WTC11 (cell line): ENCODE measurements at regions not wholly inside any gene's neighbourhood (a gene's known extent, or its start where the extent isn't known, plus 50 kb on each side); places are given as distances from the start of the nearest gene placed in this dataset.

Experiments
- ATAC-seq: fragments of 200-7000 bp; cut with Tn5 transposase; 2 replicates; pipeline ENCODE4 v1.10.0; 2021; ENCODE audit warnings: mild to moderate bottlenecking, moderate library complexity
- CTCF ChIA-PET: fragments of 300-600 bp; sonication (Branson Sonifier 250); formaldehyde crosslinking; loops from one replicate; lab custom pipeline; 2021; ENCODE audit warnings: antibody characterized with exemption; lab: Charles Lee
- POLR2A ChIA-PET: fragments of 350-600 bp; sonication (Branson Sonifier 250); formaldehyde crosslinking; loops from one replicate; lab custom pipeline; 2021; ENCODE audit warnings: antibody characterized with exemption; lab: Charles Lee
- DNase-seq: peaks from one replicate; pipeline ENCODE4 v3.0.0; 2021; ENCODE audit warnings: low spot score
- H3K27ac Mint-ChIP-seq: 2 replicates; pipeline ENCODE4 v1.8.0; 2021; ENCODE audit warnings: mixed read lengths
- H3K27me3 Mint-ChIP-seq: 2 replicates; pipeline ENCODE4 v1.8.0; 2021; ENCODE audit warnings: low read depth, mild to moderate bottlenecking, moderate library complexity, mixed read lengths
- H3K36me3 Mint-ChIP-seq: 2 replicates; pipeline ENCODE4 v1.8.0; 2021; ENCODE audit warnings: mixed read lengths
- H3K4me1 Mint-ChIP-seq: 2 replicates; pipeline ENCODE4 v1.8.0; 2022; ENCODE audit warnings: mixed read lengths
- H3K4me3 Mint-ChIP-seq: 2 replicates; pipeline ENCODE4 v1.8.0; 2021; ENCODE audit warnings: mild to moderate bottlenecking, moderate library complexity, mixed read lengths
- H3K9me3 Mint-ChIP-seq: 2 replicates; pipeline ENCODE4 v1.8.0; 2021; ENCODE audit warnings: mixed read lengths
- ESRRA ChIP-seq: sonication (generic); formaldehyde crosslinking; IDR thresholded peaks from 2 replicates; pipeline ENCODE4 v1.8.1; 2022; ENCODE audit warnings: mild to moderate bottlenecking, missing genetic modification reagents, borderline replicate concordance
- FOXJ3 ChIP-seq: sonication (generic); formaldehyde crosslinking; IDR thresholded peaks from 2 replicates; pipeline ENCODE4 v1.9.0; 2021; ENCODE audit warnings: missing genetic modification reagents, mild to moderate bottlenecking, borderline replicate concordance
- HMGA2 ChIP-seq: fragments of 250-450 bp; sonication (Bioruptor Pico); IDR thresholded peaks from 2 replicates; pipeline ENCODE4 v1.4.0; 2021; ENCODE audit warnings: mild to moderate bottlenecking, moderate library complexity
- IRF2 ChIP-seq: sonication (generic); formaldehyde crosslinking; IDR thresholded peaks from 2 replicates; pipeline ENCODE4 v1.8.0; 2022; ENCODE audit warnings: low read depth, missing genetic modification reagents, borderline replicate concordance
- JUN ChIP-seq: sonication (generic); formaldehyde crosslinking; IDR thresholded peaks from 2 replicates; pipeline ENCODE4 v1.8.0; 2023; ENCODE audit warnings: mild to moderate bottlenecking, missing genetic modification reagents
- NFE2L1 ChIP-seq: sonication (generic); formaldehyde crosslinking; IDR thresholded peaks from 2 replicates; pipeline ENCODE4 v1.8.1; 2023; ENCODE audit warnings: missing genetic modification reagents
- NFYB ChIP-seq: sonication (generic); formaldehyde crosslinking; conservative IDR thresholded peaks from 2 replicates; pipeline ENCODE4 v1.8.0; 2022; ENCODE audit warnings: low read depth, missing genetic modification reagents
- SMAD3 ChIP-seq: sonication (generic); formaldehyde crosslinking; IDR thresholded peaks from 2 replicates; pipeline ENCODE4 v1.8.0; 2022; ENCODE audit warnings: missing genetic modification reagents, mild to moderate bottlenecking, borderline replicate concordance
- SP1 ChIP-seq: sonication (generic); formaldehyde crosslinking; conservative IDR thresholded peaks from 2 replicates; pipeline ENCODE4 v1.8.1; 2022; ENCODE audit warnings: missing genetic modification reagents
- TEAD1 ChIP-seq: sonication (generic); formaldehyde crosslinking; IDR thresholded peaks from 2 replicates; pipeline ENCODE4 v1.8.0; 2022; ENCODE audit warnings: mild to moderate bottlenecking, missing genetic modification reagents
- ZBTB21 ChIP-seq: sonication (generic); formaldehyde crosslinking; IDR thresholded peaks from 2 replicates; pipeline ENCODE4 v1.8.1; 2023; ENCODE audit warnings: mild to moderate bottlenecking, missing genetic modification reagents, borderline replicate concordance
- ZNF121 ChIP-seq: sonication (generic); formaldehyde crosslinking; IDR thresholded peaks from 2 replicates; pipeline ENCODE4 v1.8.0; 2023; ENCODE audit warnings: missing genetic modification reagents
- ZNF138 ChIP-seq: sonication (generic); formaldehyde crosslinking; conservative IDR thresholded peaks from 2 replicates; pipeline ENCODE4 v1.8.1; 2022; ENCODE audit warnings: mild to moderate bottlenecking, moderate library complexity, missing genetic modification reagents
- ZNF396 ChIP-seq: fragments of 250-450 bp; sonication (Bioruptor Pico); IDR thresholded peaks from 2 replicates; pipeline ENCODE4 v1.8.0; 2021; ENCODE audit warnings: mild to moderate bottlenecking, moderate library complexity, borderline replicate concordance
- ZNF416 ChIP-seq: fragments of 250-450 bp; sonication (Bioruptor Pico); IDR thresholded peaks from 2 replicates; pipeline ENCODE4 v1.9.0; 2021; ENCODE audit warnings: mild to moderate bottlenecking, inconsistent platforms
- TF ChIP-seq, protein P1 (sequence below): sonication (generic); formaldehyde crosslinking; IDR thresholded peaks from 2 replicates; pipeline ENCODE4 v1.8.1; 2023; ENCODE audit warnings: mild to moderate bottlenecking, missing genetic modification reagents, moderate library complexity
- TF ChIP-seq, protein P2 (sequence below): sonication (generic); formaldehyde crosslinking; conservative IDR thresholded peaks from 2 replicates; pipeline ENCODE4 v1.8.1; 2022; ENCODE audit warnings: mild to moderate bottlenecking, missing genetic modification reagents
- TF ChIP-seq, protein P3 (sequence below): sonication (generic); formaldehyde crosslinking; IDR thresholded peaks from 2 replicates; pipeline ENCODE4 v1.8.0; 2022; ENCODE audit warnings: mild to moderate bottlenecking, missing genetic modification reagents
- TF ChIP-seq, protein P4 (sequence below): sonication (generic); formaldehyde crosslinking; IDR thresholded peaks from 2 replicates; pipeline ENCODE4 v1.8.0; 2023; ENCODE audit warnings: missing genetic modification reagents, mild to moderate bottlenecking, borderline replicate concordance
- TF ChIP-seq, protein P5 (sequence below): fragments of 250-450 bp; sonication (Bioruptor Pico); IDR thresholded peaks from 2 replicates; pipeline ENCODE4 v1.9.0; 2021; ENCODE audit warnings: moderate library complexity, mild to moderate bottlenecking, inconsistent platforms, borderline replicate concordance
- TF ChIP-seq, protein P6 (sequence below): sonication (generic); formaldehyde crosslinking; IDR thresholded peaks from 2 replicates; pipeline ENCODE4 v1.8.1; 2023; ENCODE audit warnings: mild to moderate bottlenecking, moderate library complexity, missing genetic modification reagents
- TF ChIP-seq, protein P7 (sequence below): fragments of 250-450 bp; sonication (Bioruptor Pico); IDR thresholded peaks from 2 replicates; pipeline ENCODE4 v2.1.2; 2022; ENCODE audit warnings: mild to moderate bottlenecking, moderate library complexity
- TF ChIP-seq, protein P8 (sequence below): sonication (generic); formaldehyde crosslinking; IDR thresholded peaks from 2 replicates; pipeline ENCODE4 v1.8.1; 2022; ENCODE audit warnings: missing genetic modification reagents, borderline replicate concordance
- TF ChIP-seq, protein P9 (sequence below): sonication (generic); formaldehyde crosslinking; IDR thresholded peaks from 2 replicates; pipeline ENCODE4 v1.8.0; 2022; ENCODE audit warnings: mild to moderate bottlenecking, missing genetic modification reagents

DNA sequence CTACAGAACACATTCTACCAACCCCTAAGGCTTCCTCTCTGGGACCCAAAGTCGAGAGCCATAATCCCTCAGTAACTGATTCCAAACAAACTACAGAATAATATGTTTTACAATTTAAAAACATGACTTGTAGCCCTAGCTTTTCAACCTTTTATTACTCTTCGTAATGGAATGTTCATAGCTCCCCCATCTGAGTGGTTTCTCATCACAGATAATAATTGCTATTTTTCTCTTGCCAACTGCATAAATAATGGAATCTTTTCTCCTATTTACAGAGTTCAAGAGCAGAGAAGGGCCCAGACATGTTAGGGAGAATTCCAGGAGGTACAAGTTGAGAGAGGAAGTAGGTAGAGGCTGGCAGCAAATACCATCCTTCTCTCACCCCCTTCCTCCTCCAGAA lies 59.9 kb upstream of the CERS6 start:
- Mint-ChIP-seq H3K4me1 (no peaks in the 10 kb centered on the region), H3K4me3 (no peak overlapping the region), H3K27me3 (no peaks in the 10 kb centered on the region), H3K9me3 (peaks cover 4% of the 10 kb centered on the region; the same call in 1 of the 2 replicates), H3K36me3 (no peaks in the 10 kb centered on the region), H3K27ac (no peak overlapping the region)
- ATAC-seq, result no peak
- no peak for TF ChIP-seq ZNF396
- no peak for TF ChIP-seq ZBTB21 (CRISPR knock-in tag)
- TF ChIP-seq, protein P1, sequence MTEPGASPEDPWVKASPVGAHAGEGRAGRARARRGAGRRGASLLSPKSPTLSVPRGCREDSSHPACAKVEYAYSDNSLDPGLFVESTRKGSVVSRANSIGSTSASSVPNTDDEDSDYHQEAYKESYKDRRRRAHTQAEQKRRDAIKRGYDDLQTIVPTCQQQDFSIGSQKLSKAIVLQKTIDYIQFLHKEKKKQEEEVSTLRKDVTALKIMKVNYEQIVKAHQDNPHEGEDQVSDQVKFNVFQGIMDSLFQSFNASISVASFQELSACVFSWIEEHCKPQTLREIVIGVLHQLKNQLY (CRISPR knock-in tag), result no peak
- TF ChIP-seq, protein P2, sequence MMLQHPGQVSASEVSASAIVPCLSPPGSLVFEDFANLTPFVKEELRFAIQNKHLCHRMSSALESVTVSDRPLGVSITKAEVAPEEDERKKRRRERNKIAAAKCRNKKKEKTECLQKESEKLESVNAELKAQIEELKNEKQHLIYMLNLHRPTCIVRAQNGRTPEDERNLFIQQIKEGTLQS (CRISPR knock-in tag), result no peak
- no peak for TF ChIP-seq SMAD3
- no peak for TF ChIP-seq FOXJ3 (CRISPR knock-in tag)
- TF ChIP-seq, protein P3, sequence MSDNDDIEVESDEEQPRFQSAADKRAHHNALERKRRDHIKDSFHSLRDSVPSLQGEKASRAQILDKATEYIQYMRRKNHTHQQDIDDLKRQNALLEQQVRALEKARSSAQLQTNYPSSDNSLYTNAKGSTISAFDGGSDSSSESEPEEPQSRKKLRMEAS, result no peak
- TF ChIP-seq, protein P4, sequence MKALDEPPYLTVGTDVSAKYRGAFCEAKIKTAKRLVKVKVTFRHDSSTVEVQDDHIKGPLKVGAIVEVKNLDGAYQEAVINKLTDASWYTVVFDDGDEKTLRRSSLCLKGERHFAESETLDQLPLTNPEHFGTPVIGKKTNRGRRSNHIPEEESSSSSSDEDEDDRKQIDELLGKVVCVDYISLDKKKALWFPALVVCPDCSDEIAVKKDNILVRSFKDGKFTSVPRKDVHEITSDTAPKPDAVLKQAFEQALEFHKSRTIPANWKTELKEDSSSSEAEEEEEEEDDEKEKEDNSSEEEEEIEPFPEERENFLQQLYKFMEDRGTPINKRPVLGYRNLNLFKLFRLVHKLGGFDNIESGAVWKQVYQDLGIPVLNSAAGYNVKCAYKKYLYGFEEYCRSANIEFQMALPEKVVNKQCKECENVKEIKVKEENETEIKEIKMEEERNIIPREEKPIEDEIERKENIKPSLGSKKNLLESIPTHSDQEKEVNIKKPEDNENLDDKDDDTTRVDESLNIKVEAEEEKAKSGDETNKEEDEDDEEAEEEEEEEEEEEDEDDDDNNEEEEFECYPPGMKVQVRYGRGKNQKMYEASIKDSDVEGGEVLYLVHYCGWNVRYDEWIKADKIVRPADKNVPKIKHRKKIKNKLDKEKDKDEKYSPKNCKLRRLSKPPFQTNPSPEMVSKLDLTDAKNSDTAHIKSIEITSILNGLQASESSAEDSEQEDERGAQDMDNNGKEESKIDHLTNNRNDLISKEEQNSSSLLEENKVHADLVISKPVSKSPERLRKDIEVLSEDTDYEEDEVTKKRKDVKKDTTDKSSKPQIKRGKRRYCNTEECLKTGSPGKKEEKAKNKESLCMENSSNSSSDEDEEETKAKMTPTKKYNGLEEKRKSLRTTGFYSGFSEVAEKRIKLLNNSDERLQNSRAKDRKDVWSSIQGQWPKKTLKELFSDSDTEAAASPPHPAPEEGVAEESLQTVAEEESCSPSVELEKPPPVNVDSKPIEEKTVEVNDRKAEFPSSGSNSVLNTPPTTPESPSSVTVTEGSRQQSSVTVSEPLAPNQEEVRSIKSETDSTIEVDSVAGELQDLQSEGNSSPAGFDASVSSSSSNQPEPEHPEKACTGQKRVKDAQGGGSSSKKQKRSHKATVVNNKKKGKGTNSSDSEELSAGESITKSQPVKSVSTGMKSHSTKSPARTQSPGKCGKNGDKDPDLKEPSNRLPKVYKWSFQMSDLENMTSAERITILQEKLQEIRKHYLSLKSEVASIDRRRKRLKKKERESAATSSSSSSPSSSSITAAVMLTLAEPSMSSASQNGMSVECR (CRISPR knock-in tag), result no peak
- TF ChIP-seq IRF2 (CRISPR knock-in tag), result no peak
- TF ChIP-seq TEAD1 (CRISPR knock-in tag), result no peak
- no peak for TF ChIP-seq NFYB
- TF ChIP-seq ESRRA (CRISPR knock-in tag), result no peak
- TF ChIP-seq NFE2L1 (CRISPR knock-in tag), result no peak
- no peak for DNase-seq
- POLR2A ChIA-PET, result no interaction called here
- CTCF ChIA-PET, result no interaction called here

DNA sequence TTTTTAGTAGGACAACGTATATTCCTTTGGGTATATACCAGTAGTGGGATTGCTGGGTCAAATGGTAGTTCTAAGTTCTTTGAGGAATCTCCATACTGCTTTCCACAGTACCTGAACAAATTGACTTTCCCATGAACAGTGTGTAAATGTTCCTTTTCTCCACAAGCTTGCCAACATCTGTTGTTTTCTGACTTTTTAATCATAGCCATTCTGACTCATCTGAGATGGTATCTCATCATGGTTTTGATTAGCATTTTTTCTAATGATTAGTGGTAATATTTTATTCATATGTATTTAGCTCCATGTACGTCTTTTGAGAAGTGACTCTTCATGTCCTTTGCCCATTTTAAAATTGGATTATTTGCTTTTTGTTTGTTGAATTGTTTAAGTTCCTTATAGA lies 58.4 kb upstream of the CERS6 start:
- CTCF ChIA-PET, result no interaction called here
- no peak overlapping the region for H3K4me3 Mint-ChIP-seq
- TF ChIP-seq ZNF416 (no peak), JUN (CRISPR knock-in tag) (no peak), ZNF121 (no peak), SP1 (CRISPR knock-in tag) (no peak), FOXJ3 (CRISPR knock-in tag) (no peak), ZNF138 (no peak), HMGA2 (CRISPR knock-in tag) (no peak)
- TF ChIP-seq, protein P5, sequence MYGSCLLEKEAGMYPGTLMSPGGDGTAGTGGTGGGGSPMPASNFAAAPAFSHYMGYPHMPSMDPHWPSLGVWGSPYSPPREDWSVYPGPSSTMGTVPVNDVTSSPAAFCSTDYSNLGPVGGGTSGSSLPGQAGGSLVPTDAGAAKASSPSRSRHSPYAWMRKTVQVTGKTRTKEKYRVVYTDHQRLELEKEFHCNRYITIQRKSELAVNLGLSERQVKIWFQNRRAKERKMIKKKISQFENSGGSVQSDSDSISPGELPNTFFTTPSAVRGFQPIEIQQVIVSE, result no peak
- TF ChIP-seq, protein P6, sequence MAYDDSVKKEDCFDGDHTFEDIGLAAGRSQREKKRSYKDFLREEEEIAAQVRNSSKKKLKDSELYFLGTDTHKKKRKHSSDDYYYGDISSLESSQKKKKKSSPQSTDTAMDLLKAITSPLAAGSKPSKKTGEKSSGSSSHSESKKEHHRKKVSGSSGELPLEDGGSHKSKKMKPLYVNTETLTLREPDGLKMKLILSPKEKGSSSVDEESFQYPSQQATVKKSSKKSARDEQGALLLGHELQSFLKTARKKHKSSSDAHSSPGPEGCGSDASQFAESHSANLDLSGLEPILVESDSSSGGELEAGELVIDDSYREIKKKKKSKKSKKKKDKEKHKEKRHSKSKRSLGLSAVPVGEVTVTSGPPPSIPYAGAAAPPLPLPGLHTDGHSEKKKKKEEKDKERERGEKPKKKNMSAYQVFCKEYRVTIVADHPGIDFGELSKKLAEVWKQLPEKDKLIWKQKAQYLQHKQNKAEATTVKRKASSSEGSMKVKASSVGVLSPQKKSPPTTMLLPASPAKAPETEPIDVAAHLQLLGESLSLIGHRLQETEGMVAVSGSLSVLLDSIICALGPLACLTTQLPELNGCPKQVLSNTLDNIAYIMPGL (CRISPR knock-in tag), result no peak
- TF ChIP-seq, protein P7, sequence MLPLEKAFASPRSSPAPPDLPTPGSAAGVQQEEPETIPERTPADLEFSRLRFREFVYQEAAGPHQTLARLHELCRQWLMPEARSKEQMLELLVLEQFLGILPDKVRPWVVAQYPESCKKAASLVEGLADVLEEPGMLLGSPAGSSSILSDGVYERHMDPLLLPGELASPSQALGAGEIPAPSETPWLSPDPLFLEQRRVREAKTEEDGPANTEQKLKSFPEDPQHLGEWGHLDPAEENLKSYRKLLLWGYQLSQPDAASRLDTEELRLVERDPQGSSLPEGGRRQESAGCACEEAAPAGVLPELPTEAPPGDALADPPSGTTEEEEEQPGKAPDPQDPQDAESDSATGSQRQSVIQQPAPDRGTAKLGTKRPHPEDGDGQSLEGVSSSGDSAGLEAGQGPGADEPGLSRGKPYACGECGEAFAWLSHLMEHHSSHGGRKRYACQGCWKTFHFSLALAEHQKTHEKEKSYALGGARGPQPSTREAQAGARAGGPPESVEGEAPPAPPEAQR (CRISPR knock-in tag), result no peak
- TF ChIP-seq, protein P8, sequence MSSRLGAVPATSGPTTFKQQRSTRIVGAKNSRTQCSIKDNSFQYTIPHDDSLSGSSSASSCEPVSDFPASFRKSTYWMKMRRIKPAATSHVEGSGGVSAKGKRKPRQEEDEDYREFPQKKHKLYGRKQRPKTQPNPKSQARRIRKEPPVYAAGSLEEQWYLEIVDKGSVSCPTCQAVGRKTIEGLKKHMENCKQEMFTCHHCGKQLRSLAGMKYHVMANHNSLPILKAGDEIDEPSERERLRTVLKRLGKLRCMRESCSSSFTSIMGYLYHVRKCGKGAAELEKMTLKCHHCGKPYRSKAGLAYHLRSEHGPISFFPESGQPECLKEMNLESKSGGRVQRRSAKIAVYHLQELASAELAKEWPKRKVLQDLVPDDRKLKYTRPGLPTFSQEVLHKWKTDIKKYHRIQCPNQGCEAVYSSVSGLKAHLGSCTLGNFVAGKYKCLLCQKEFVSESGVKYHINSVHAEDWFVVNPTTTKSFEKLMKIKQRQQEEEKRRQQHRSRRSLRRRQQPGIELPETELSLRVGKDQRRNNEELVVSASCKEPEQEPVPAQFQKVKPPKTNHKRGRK (CRISPR knock-in tag), result no peak
- TF ChIP-seq, protein P1 (CRISPR knock-in tag), result no peak
- TF ChIP-seq, protein P9, sequence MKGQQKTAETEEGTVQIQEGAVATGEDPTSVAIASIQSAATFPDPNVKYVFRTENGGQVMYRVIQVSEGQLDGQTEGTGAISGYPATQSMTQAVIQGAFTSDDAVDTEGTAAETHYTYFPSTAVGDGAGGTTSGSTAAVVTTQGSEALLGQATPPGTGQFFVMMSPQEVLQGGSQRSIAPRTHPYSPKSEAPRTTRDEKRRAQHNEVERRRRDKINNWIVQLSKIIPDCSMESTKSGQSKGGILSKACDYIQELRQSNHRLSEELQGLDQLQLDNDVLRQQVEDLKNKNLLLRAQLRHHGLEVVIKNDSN (CRISPR knock-in tag), result no peak

More for the DNA sequence above, 58.4 kb upstream of the CERS6 start:
- POLR2A ChIA-PET, result no interaction called here
- peaks cover 4% of the 10 kb centered on the region; the same call in 1 of the 2 replicates for H3K27me3 Mint-ChIP-seq
- H3K36me3 Mint-ChIP-seq, result no peaks in the 10 kb centered on the region
- H3K27ac Mint-ChIP-seq, result no peak overlapping the region
- DNase-seq (no peak), ATAC-seq (no peak)
- H3K4me1 Mint-ChIP-seq, result no peaks in the 10 kb centered on the region
- H3K9me3 Mint-ChIP-seq, result peaks cover 4% of the 10 kb centered on the region; the same call in 1 of the 2 replicates
